GM04504 (cell line): ENCODE measurements at regions not wholly inside any gene's neighbourhood (a gene's known extent, or its start where the extent isn't known, plus 50 kb on each side); places are given as distances from the start of the nearest gene placed in this dataset.

ENCODE experiments used
- DNase-seq: peaks from one replicate; pipeline ENCODE4 v3.0.0-alpha.2; 2012; ENCODE audit warnings: low read depth

DNA sequence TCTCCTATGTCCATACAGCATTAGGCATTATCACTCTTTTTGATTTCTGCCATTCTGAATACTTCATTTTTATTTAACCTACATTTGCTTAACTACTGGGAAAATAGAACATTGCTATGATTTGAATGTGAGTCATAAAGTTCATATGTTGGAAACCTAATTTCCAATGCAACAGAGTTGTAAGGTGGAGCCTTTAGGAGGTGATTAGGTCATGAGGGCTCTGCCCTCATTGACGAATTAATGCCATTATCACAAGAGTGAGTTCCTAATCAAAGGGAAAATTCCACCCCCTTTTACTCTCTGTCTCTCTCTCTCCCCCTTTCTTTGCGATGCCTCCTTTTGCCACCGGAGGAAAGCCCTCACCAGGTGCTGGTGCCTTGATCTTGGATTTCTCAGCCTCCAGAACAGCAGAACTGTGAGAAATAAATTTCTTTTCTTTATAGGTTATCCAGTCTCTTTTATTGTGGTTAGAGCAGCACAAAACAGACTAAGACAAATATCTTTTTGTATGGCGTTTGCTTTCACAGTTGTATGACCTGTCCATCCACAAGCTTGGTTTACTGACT lies 180.1 kb upstream of the ARID2 start:
- DNase-seq: no peak

DNA sequence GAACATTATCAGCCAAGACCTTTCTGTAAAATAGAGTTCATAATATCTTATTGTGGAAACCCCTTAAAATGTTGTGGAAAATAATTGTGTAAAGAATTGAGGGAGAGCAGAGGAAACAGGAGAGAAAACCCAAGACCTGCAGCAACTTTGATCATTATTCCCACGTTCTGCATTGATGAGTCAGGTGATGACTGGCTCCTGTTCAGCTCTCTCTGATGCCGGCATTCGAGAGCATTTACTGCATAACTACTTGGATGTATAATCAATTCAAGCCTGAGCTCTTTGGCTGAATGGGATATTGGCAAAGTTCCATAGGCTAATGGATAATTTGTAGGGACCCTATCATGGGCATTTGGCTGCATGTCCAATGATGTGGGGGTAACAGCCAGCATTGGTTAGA lies 176.3 kb upstream of the ARID2 start:
- no peak for DNase-seq

DNA sequence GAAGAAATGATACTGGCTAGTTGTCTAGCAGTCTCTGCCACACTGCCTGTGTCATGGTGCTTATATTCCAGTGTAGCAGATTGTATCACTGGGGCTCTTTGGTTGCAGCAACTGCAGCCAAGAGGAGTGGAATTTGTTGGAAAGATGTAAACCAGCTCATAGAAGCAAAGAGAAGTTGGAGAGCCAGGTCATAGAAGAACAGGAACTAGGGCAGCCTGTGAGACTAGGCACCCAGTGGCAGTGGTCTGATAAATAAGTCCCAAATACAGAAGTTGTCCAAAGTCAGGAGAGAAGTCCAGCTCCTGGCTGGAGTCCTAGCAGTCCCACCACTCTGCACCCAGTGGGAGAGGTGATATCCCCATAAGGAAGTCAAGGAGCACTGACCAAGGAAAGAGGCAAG lies 172.5 kb upstream of the ARID2 start:
- DNase-seq: no peak

DNA sequence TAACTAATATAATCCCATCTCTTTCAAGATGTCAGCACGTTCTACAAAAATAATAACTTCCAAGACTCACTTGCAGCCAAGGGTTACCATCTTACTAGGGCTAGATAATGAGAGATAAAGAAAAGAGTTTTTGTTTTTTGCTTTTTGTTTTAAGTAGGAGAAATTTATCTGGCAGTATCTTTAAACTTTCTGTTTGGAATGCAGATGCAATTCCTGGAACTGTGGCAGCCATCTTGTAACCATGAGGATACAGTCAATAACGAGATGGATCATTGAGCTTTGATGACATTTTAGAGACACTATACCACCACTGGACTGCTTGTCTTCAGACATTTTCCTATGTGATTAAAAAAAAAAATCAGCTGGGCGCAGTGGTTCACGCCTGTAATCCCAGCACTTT lies 171.2 kb upstream of the ARID2 start:
- DNase-seq: no peak

DNA sequence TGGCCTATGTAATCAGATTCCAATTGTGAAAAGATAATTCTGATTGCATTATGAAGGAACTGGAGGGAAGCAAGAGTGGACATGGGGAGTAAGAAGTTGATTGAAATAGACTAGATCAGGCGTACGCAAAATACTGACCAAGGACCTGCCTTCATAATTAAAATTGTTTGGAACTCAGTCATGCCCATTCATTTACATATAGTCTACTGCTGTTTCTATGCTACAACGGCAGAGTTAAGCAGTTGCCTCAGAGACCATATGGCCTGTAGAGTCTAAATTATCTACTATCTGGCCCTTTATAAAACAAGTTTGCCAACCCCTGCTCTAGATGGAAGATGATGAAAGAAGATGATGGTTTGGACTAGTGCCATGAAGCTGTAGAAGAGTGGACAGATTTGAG lies 170.0 kb upstream of the ARID2 start:
- DNase-seq: no peak

DNA sequence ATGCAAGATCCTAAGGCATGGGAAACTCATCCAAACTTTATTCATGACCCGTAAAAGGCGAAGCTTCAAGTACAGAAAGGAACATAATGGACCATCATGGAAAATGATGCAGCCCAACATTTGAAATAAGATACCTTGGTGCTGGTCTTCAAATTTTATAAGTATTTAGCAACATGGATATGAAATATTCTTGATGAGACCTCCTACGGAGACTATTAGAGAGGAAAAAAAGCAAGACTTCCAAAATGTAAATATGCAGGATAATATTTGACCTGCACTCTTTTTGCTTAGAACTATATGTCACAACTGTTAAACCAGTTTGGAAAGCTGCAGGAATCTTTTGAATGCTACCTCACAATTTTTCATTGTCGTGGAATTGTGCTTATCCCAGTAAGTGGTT lies 168.8 kb upstream of the ARID2 start:
- DNase-seq: no peak

DNA sequence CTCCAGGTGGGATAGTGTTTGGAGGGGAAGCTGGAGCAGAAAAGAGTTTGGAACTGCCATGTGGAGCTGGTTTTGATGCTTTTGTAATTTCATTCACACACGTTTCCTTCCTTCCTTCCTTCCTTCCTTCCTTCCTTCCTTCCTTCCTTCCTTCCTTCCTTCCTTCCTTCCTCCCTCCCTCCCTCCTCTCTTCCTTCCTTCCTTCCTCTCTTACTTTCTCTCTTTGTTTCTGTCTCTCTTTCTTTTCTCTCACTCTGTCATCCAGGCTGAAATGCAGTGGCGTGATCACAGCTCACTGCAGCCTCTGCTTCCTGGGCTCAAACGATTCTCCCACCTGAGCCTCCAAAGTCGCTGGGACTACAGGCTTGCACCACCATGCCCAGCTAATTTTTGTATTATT lies 168.0 kb upstream of the ARID2 start:
- DNase-seq: no peak

DNA sequence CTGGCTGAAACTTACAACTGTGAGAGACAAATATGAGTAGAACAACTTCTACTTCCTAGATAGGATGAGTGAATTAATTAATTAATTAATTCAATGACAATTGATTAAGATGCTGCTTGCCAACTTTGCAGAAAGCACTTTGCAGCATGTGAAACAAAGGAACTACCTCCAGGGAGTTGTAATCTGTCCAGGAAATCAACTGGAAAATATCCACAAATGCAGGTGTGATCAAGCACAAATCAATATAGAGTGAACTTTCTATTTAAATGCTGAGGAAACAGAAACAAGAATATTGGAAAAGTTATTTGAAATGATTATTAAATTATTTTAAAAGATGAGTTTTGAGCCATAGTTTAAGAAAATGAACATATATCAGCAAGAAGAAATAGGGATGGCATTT lies 163.9 kb upstream of the ARID2 start:
- DNase-seq: no peak

DNA sequence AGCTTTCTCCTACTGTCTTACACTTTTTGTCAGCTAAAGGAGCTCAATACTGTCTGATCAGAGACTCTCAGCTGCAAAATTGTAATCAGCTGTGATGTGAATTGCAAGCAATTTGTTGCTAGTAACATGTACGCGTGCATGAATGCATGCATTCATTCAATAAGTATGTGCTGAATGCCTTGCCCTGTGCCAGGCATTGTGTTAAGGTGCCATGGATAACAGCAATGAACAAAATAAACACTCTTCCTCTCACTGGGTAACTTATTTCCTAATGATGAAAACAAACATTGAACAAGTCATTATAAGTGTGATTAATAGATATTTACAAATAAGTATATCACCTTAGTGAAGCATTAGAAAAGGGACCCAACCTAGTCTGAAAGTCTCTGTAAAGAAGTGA lies 163.2 kb upstream of the ARID2 start:
- DNase-seq: no peak

DNA sequence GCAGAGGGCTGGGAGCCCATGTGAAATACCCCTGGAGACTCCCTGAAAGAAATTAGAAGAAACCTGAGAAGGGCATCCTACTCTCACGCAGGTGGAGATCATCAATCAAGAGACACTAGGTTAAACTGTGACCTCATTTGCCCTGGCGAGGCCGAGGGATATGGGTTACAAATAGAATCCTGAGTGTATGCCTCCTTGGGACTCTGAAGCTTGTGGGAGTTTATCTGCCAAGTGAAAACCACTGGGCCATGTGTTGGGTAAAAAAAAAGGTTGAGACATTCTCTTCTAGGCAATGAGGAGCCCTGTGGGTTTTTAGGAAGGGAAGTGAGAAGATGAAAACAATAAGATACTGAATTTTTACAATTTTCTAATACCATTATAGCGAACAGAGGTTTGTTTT lies 160.7 kb upstream of the ARID2 start:
- DNase-seq: no peak

DNA sequence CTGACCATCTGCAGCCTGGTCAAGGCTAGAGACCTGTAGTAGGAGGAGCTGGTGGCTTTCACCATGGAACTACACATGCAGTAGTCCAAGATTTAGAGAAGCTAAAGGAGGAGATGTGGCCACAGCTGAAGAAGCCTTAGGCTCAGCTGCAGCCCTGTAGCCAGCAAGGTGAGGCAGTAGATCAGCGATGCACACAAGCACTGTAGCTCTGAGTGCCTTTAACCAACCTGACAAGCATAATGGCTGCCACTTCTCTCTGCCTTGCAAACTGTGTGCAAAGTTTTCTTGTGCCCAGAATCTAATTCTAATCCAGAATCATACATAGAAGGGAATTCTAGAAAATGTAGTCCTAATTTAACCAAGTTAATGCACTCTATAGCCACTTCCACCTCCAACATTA lies 159.0 kb upstream of the ARID2 start:
- no peak for DNase-seq

DNA sequence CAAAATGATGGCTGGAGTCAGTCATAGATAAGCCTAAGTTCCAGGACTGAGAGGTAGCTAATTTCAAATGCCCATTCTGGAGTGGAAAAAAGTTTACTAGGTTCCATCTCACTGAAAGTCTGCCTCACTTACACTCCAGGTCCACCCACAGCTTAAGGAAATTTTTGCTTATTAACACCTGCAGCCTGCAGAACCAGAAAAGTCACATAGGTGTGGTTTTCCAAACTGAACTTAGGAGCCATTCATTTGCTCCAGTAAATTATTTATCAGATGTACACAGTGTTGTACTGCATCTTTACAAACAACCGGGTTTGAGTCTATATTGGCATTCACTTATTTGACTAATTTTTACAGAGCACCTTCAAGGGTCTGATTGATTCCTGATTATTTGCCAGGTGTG lies 157.4 kb upstream of the ARID2 start:
- DNase-seq: no peak

DNA sequence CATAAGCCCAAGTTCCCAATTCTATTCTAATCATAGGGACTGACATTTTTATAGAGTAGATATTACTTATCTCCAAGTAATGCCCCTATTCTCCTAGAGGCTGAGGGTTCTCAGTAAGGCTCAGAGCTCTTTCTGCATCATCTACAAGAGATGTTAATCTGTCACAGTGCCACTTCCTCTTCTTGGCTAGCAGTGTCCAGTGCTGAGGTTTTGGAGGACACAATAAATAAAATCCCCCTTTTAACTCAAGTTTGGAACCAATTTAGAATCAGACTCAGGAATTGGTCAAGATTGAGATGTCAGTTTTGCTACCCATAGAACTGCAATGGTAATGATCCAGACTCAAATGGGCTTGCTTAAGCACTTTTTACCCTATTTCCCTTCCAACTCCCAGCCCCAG lies 154.1 kb upstream of the ARID2 start:
- no peak for DNase-seq

DNA sequence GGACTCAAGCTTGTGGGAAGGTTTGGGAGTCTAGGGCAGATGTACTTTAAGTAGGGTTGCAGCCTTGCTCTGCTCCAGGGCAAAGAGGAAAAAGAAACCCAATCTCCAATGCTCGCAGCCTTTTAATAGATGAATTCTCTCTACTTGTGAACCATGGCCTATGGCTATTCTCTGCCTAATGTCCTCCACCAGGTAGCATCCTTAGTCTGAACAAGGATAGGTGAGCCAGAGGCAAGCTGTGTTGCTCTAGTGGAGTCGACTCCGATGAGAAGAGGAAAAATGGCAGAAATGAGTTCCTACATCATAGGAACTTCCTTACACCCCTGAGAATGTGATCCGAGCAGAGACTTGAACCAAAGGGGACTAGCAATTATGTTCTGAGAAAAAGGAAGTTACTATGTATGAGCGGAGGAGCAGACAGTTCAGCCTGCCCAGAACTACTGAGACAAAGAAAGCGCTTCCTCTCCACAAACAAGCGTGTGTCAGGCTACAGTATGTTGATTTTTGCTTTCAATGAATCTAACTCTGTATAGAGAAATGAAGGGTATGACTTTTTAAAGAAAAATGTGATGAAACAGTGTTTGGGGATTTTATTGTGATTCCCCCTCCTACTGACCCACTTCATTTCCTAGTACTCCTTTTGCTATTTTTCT lies 153.6 kb upstream of the ARID2 start:
- DNase-seq: no peak

DNA sequence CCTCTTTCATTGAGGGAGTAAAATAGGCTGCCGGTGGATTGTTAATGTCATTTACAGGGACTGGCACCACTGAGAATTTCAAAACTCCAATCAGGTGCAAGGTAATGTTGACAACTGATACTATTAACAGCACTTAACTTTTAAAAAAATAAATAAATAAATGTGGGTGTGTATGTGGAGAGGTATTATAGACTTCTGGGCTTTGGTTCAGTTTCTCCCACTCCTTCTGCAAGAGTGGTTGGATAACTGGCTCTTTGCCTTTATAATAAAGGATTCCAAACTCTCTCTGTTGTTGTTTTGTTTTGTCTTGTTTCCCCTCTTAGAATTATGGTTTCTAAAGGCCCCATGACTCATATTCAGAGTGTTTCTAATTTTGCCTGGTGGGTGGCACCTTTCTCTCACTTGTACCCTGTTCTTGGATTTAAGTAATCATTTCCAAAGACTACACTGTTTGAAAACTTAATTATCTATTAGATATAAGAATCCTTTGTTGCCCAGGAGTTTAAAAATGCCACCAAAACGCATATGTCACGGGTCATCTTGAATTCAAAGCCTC lies 151.6 kb upstream of the ARID2 start:
- DNase-seq: no peak

DNA sequence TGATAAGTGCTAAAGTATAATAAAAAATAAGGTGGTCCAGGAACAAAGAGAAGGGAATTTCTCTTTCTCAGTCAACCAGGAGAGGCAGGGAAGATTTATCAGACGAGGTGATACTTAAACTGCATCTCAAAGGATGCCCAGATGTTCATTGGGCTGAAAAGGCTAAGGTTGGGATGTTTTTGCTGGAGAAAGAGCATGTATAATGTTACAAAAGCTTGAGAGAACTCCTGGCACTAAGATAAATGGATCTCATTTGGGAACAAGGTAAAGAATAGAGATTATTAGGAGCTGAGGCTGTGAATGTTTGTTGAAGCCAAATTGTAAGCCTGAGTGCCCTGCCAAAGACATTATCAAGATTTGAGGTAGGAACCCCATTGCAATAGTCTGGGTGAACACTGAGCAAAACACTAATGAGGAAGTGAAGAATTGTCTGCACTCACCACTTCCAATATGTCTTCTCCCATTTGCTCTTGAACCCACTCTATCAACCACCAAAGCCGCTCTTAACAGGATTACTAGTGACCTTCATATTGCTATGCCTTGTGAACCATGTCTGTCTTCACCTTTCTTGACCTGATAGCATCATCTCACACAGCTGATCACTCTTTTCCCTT lies 149.0 kb upstream of the ARID2 start:
- no peak for DNase-seq

DNA sequence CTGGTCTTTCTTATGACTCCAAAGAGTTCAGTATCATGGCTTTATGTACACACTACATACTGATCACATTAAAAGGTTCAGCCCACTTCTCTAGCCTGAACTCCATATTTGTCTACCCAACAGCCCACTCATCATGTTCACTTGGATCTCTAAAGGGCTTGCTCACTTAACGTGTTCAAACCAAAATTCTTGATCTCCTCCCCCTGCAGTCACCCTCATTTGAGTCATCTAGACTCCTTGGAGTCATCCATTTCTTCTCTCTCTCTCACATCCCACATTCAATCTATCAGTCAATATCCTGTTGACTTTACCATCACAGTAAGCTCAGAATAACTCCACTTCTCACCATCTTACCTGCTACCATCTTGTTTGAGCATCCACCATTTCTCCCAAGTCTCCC lies 148.4 kb upstream of the ARID2 start:
- no peak for DNase-seq

DNA sequence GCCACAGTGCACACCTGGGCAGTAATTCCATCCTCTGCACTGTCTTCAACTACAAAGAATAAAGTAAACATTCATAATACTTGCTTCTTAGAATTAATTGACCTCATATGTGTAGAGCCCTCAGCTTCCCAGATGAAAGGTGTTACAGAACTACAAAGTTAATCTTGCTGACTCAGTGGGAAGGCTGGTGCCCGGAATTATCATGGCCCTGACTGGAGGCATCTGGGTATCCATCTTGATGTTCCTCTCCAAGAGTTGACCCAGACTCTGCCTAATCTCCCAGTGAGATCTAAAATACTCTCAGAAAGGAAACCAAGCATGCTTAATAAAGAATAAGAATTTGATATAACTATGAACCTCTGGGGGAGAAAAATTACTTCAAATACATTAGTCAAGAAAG lies 147.0 kb upstream of the ARID2 start:
- no peak for DNase-seq

DNA sequence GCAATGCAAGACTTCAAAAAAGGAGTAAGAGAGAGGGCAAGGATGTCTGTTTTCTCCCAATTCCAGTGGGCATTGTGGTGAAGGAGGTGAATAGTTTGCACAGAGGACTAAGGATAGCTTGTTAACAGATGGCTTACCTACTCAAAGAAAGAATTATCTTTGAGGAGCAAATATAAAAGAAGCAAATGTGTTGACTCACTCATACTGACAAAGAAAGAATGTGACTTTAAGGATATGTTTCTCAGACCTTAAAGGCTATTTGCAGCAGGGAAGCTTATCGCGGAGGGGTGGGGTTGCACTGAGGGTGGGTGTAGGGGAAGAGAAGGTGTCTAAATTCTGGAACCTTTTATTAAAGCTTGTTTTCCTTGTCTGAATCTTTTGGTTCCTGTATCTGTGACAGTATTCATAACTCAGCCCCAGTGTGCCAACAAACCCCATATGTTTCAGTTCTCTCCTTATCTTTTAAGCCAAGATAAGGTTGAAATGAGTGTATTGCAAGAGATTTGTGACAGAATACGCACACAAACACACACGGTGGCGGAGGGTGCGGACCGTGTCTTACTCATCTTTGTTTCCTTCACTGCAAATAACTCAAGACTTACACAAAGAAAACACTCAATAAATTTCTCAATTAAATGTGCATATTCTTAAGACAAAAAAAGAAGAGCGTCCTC lies 146.4 kb upstream of the ARID2 start:
- DNase-seq: no peak

DNA sequence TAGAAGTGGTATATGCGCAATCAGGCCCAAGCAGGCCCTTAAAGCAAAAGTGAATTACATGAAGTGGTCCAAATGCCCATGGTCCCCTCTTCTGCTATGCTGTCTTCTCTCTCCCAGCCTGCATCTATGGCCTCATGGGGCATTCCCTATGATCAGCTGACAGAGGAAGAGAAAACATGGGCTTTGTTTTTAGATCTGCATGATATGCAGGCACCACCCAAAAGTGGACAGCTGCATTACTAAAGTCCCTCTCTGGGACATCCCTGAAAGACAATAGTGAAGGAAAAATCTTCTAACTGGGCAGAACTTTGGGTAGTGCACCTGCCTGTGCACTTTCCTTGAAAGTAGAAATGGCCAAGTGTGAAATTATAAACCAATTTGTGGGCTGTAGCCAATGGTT lies 145.2 kb upstream of the ARID2 start:
- no peak for DNase-seq

DNA sequence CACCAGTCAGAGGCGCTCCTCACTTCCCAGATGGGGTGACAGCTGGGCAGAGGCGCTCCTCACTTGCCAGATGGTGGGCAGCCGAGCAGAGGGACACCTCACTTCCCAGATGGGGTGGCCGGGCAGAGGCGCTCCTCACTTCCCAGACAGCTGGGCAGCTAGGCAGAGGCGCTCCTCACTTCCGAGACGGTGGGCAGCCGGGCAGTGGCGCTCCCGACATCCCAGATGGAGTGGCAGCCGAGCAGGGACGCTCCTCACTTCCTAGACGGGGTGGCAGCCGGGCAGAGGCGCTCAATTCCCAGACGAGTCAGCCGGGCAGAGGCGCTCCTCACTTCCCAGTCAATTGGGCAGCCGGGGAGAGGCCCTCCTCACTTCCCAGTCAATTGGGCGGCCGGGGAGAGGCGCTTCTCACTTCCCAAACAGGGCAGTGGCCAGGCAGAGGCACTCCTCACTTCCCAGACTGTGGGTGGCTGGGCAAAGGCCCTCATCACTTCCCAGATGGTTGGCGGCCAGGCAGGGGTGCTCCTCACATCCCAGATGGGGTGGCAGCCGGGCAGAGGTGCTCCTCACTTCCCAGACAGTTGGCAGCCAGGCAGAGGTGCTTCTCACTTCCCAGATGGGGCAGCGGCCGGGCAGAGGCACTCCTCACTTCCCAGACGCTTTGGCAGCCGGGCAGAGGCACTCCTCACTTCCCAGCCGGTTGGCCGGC lies 143.8 kb upstream of the ARID2 start:
- DNase-seq: no peak

DNA sequence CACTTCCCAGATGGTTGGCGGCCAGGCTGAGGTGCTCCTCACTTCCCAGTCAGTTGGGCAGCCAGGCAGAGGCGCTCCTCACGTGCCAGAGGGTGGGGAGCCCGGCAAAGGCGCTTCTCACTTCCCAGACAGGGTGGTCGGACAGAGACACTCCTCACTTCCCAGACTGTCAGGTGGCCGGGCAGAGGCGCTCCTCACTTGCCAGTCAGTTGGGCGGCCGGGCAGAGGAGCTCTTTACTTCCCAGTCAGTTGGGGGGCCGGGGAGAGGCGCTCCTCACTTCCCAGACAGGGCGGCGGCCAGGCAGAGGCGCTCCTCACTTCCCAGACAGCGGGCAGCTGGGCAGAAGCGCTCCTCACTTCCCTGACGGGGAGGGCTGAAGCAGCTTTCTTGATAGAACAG lies 143.0 kb upstream of the ARID2 start:
- DNase-seq: no peak

DNA sequence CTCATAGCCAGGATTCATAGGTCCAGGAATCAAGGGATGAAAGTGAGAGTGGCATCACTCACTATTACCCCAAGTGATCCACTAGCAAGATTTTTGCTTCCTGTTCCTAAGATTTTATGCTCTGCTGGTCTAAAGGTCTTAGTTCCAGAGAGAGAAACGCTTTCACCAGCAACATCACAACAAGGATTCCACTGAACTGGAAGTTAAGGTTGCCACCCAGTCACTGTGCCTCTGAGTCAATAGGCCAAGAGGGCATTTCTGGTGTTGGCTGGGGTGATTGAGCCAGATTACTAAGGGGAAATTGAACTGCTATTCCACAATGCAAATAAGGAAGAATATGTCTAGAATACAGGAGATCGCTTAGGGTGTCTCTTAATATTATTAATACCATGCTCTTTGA lies 142.5 kb upstream of the ARID2 start:
- DNase-seq: no peak
